ENCODE measurements at regions not wholly inside any gene's neighbourhood (a gene's known extent, or its start where the extent isn't known, plus 50 kb on each side); places are given as distances from the start of the nearest gene placed in this dataset.

GRCh38 chrX:42604302-42604701 lies 173.7 kb downstream of the PPP1R2C start:
- no peak overlapping the region for H3K4me3 ChIP-seq (ENCODE audit: low read length, poor library complexity, severe bottlenecking)
- H3K4me2 ChIP-seq (ENCODE audit: low read depth, low read length, poor library complexity, severe bottlenecking) = no peak overlapping the region
- H2AFZ ChIP-seq (ENCODE audit: low read length) = no peak overlapping the region
- no peaks in the 10 kb centered on the region for H3K9me2 ChIP-seq (replicated peaks; ENCODE audit: low read depth, low read length)
- H3K9ac ChIP-seq (ENCODE audit: low read depth, low read length, poor library complexity, severe bottlenecking) = no peak overlapping the region
- no peaks in the 10 kb centered on the region for H3K36me3 ChIP-seq (ENCODE audit: insufficient read depth, low read length)
- TF ChIP-seq CTCF (conservative IDR thresholded peaks at IDR 0.05; ENCODE audit: low read length) (no peak), EZH2phosphoT487 (IDR thresholded peaks at IDR 0.05; ENCODE audit: borderline replicate concordance) (no peak)
- no peaks in the 10 kb centered on the region for H3K9me3 ChIP-seq (ENCODE audit: insufficient read depth, low read depth, low read length)
- H3K79me2 ChIP-seq (ENCODE audit: insufficient read depth, low read length) = no peaks in the 10 kb centered on the region
- H3F3A ChIP-seq (ENCODE audit: low read depth) = no peaks in the 10 kb centered on the region
- H3K4me1 ChIP-seq (ENCODE audit: insufficient read depth, low read length, poor library complexity, severe bottlenecking) = no peaks in the 10 kb centered on the region
- H4K20me1 ChIP-seq (ENCODE audit: insufficient read depth, low read length, poor library complexity, severe bottlenecking) = no peaks in the 10 kb centered on the region
- H3K27me3 ChIP-seq (ENCODE audit: insufficient read depth, low read length, poor library complexity, severe bottlenecking) = no peaks in the 10 kb centered on the region

GRCh38 chrX:42603016-42603415 lies 174.9 kb downstream of the PPP1R2C start:
- Histone ChIP-seq H3K36me3 (ENCODE audit: insufficient read depth, low read length) (no peaks in the 10 kb centered on the region), H3K9me3 (ENCODE audit: insufficient read depth, low read depth, low read length) (no peaks in the 10 kb centered on the region), H3K4me2 (ENCODE audit: low read depth, low read length, poor library complexity, severe bottlenecking) (no peak overlapping the region), H3K4me3 (ENCODE audit: low read length, poor library complexity, severe bottlenecking) (no peak overlapping the region), H3F3A (ENCODE audit: low read depth) (no peaks in the 10 kb centered on the region), H3K9me2 (replicated peaks; ENCODE audit: low read depth, low read length) (no peaks in the 10 kb centered on the region), H3K79me2 (ENCODE audit: insufficient read depth, low read length) (no peaks in the 10 kb centered on the region), H4K20me1 (ENCODE audit: insufficient read depth, low read length, poor library complexity, severe bottlenecking) (no peaks in the 10 kb centered on the region), H3K4me1 (ENCODE audit: insufficient read depth, low read length, poor library complexity, severe bottlenecking) (no peaks in the 10 kb centered on the region), H2AFZ (ENCODE audit: low read length) (no peak overlapping the region), H3K9ac (ENCODE audit: low read depth, low read length, poor library complexity, severe bottlenecking) (no peak overlapping the region), H3K27me3 (ENCODE audit: insufficient read depth, low read length, poor library complexity, severe bottlenecking) (no peaks in the 10 kb centered on the region)
- TF ChIP-seq CTCF (conservative IDR thresholded peaks at IDR 0.05; ENCODE audit: low read length) = no peak

- no peaks in the 10 kb centered on the region for H3F3A ChIP-seq (ENCODE audit: low read depth)
- no peaks in the 10 kb centered on the region for H3K27me3 ChIP-seq (ENCODE audit: insufficient read depth, low read length, poor library complexity, severe bottlenecking)
- H3K79me2 ChIP-seq (ENCODE audit: insufficient read depth, low read length) = no peaks in the 10 kb centered on the region
- H3K9me3 ChIP-seq (ENCODE audit: insufficient read depth, low read depth, low read length) = no peaks in the 10 kb centered on the region
- no peaks in the 10 kb centered on the region for H3K4me1 ChIP-seq (ENCODE audit: insufficient read depth, low read length, poor library complexity, severe bottlenecking)
- no peaks in the 10 kb centered on the region for H4K20me1 ChIP-seq (ENCODE audit: insufficient read depth, low read length, poor library complexity, severe bottlenecking)
- TF ChIP-seq EZH2phosphoT487 (IDR thresholded peaks at IDR 0.05; ENCODE audit: borderline replicate concordance) = no peak
- no peak for TF ChIP-seq CTCF (conservative IDR thresholded peaks at IDR 0.05; ENCODE audit: low read length)
- H3K9ac ChIP-seq (ENCODE audit: low read depth, low read length, poor library complexity, severe bottlenecking) = no peak overlapping the region
- H3K4me2 ChIP-seq (ENCODE audit: low read depth, low read length, poor library complexity, severe bottlenecking) = no peak overlapping the region
- H3K36me3 ChIP-seq (ENCODE audit: insufficient read depth, low read length) = no peaks in the 10 kb centered on the region
- no peaks in the 10 kb centered on the region for H3K9me2 ChIP-seq (replicated peaks; ENCODE audit: low read depth, low read length)
- H3K4me3 ChIP-seq (ENCODE audit: low read length, poor library complexity, severe bottlenecking) = no peak overlapping the region
- H2AFZ ChIP-seq (ENCODE audit: low read length) = no peak overlapping the region
Observed at GRCh38 chrX:42602566-42602965, 175.4 kb downstream of the PPP1R2C start.

All from Loucy (cell line).